OCI-LY1 (cell line): ENCODE measurements at regions not wholly inside any gene's neighbourhood (a gene's known extent, or its start where the extent isn't known, plus 50 kb on each side); places are given as distances from the start of the nearest gene placed in this dataset.

Experiments
- EZH2 ChIP-seq: fragments of 200-600 bp; sonication (generic), shearing (Covaris generic); IDR thresholded peaks from 2 replicates; pipeline ENCODE4 v1.8.0; 2017; ENCODE audit warnings: borderline replicate concordance, mixed run types, mild to moderate bottlenecking, antibody characterized with exemption, low read length, moderate library complexity, mixed read lengths
- TF ChIP-seq, protein P1 (sequence below): fragments of 200-600 bp; sonication (generic), shearing (Covaris generic); IDR thresholded peaks from 2 replicates; pipeline ENCODE4 v1.5.1; 2017; ENCODE audit warnings: mild to moderate bottlenecking, antibody characterized with exemption, low read length, moderate library complexity, mixed read lengths

- TF ChIP-seq, protein P1, sequence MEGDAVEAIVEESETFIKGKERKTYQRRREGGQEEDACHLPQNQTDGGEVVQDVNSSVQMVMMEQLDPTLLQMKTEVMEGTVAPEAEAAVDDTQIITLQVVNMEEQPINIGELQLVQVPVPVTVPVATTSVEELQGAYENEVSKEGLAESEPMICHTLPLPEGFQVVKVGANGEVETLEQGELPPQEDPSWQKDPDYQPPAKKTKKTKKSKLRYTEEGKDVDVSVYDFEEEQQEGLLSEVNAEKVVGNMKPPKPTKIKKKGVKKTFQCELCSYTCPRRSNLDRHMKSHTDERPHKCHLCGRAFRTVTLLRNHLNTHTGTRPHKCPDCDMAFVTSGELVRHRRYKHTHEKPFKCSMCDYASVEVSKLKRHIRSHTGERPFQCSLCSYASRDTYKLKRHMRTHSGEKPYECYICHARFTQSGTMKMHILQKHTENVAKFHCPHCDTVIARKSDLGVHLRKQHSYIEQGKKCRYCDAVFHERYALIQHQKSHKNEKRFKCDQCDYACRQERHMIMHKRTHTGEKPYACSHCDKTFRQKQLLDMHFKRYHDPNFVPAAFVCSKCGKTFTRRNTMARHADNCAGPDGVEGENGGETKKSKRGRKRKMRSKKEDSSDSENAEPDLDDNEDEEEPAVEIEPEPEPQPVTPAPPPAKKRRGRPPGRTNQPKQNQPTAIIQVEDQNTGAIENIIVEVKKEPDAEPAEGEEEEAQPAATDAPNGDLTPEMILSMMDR, result no peak
- no peak for TF ChIP-seq EZH2
These were observed 263.0 kb downstream of the C16orf95 start for GRCh38 chr16:87054154-87054553.
